ENCODE measurements at regions not wholly inside any gene's neighbourhood (a gene's known extent, or its start where the extent isn't known, plus 50 kb on each side); places are given as distances from the start of the nearest gene placed in this dataset.
"Not testable (repeated sequence)": the region's sequence is repeated elsewhere in the genome, so short reads cannot be mapped to it uniquely, and the experiment has no call there.

GRCh38 chr4:67412153-67412712 lies 133.1 kb downstream of the CENPC start:
- not testable (repeated sequence) for DNase-seq

- DNase-seq: no peak
Observed at GRCh38 chr4:67403342-67403741, 142.0 kb downstream of the CENPC start.

GRCh38 chr4:67401902-67402301 lies 143.4 kb downstream of the CENPC start:
- DNase-seq: no peak

GRCh38 chr4:67397931-67398330 lies 147.4 kb downstream of the CENPC start:
- no peak for DNase-seq

GRCh38 chr4:67397031-67397430 lies 148.3 kb downstream of the CENPC start:
- DNase-seq: no peak

- DNase-seq: no peak
Observed at GRCh38 chr4:67396008-67396407, 149.3 kb downstream of the CENPC start.

- no peak for DNase-seq
Observed at GRCh38 chr4:67394879-67395278, 150.4 kb downstream of the CENPC start.

GRCh38 chr4:67393699-67394281 lies 151.5 kb downstream of the CENPC start:
- DNase-seq: peak in 1 of 2 donors; percentile 24

DNA sequence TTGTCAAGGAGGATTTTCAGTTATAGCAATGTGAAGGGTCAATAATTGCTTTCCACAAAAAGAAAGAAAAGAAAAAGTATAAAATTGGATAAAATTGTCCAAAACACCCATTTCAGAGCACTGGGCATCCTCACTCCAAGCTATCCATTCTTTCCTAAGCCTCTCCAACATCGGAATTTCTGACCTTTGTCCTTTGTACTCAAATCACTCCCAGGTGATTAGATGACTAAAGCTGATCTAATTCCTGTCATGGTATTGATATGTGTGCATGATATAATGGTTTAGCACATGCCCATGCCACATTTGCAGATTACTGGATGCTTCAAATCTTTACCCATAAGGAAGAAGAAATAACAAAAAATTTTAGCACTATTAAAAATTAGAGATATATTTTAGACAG lies 152.3 kb downstream of the CENPC start:
- DNase-seq: no peak

GRCh38 chr4:67381406-67381804 lies 163.9 kb downstream of the CENPC start:
- DNase-seq: not testable (repeated sequence)

GRCh38 chr4:67380702-67381405 lies 164.4 kb downstream of the CENPC start:
- DNase-seq: not testable (repeated sequence)

DNA sequence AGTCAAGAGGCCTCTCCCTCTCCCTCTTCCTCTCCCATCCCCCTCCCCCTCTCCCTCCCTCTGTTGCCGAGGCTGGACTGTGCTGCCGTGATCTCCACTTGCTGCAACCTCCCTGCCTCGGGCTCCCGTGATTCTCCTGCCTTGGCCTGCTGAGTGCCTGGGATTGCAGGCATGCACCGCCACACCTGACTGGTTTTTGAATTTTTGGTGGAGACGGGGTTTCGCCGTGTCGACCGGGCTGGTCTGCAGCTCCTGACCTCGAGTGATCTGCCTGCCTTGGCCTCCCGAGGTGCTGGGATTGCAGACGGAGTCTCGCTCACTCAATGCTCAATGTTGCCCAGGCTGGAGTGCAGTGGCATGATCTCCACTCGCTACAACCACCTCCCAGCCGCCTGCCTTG lies 165.1 kb downstream of the CENPC start:
- no peak for DNase-seq

- DNase-seq: no peak
Observed at GRCh38 chr4:67375291-67375690, 170.0 kb downstream of the CENPC start.

- DNase-seq: no peak
Observed at GRCh38 chr4:67371615-67372014, 173.7 kb downstream of the CENPC start.

DNA sequence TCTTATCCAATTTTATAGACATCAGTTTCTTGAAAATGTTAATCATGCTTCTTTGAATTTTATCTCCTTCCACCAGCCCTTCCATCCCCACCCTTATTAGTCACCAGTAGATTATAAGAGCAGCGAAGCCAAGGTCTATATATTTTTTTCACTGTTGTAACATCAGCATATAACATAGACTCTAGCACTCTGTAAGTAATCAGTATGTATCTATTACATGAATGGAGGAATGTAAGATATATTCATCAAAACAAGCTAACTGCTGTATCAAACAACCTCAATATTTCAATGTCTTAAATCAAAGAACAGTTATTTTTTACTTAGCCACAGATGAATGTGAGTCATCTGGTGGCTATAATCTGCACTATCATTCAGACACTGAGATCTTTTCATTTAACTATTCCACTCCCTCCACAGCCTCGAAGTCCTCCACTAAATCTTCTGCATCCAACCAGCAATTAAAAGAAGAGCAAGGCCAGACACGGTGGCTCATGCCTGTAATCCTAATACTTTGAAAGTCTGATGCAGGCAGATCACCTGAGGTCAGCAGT lies 178.9 kb downstream of the CENPC start:
- no peak for DNase-seq

DNA sequence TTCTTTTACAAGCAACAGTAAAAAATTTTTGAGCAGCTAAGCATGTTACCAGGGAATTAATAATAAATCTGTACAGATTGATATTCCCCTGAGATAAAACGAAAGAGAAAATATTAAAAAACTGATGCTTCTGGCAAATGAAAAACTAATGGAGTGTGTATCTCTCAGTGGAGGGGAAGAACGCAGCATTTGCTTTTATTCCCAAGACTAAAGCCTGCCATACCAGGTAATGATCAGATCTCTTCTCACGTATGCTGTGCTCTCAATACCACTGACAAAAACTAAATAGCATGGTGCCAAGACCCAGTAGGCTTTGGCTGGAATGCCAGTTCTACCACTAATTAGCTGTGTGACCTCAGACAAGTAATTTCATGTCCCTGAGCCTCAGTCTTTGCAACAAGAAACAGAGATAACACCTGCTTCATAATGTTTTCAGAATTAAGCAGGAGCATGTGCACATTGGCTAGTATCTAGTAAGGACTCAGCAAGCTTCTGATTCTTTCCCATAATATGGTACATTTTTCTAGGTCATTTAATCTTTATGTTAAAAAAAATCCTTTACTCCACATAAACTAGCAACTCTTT lies 179.6 kb downstream of the CENPC start:
- no peak for DNase-seq

DNA sequence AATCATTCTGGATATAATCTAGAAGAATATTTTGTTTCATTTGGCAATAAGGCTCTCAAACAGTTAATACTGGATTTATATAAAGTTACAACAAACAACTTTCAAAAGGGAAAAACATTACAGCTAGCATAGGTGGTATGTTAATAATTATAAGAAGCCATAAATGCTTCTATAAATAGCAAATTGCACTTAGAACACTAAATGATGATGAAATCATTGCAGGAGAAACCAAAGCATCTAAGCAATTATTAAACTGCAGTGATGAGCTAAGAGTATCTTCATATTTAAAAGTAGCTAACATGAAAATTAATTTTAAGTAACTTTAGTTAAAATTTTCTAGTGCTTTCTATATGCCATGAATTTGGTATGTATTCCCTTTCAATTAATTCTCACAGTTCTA lies 189.5 kb downstream of the CENPC start:
- DNase-seq: no peak

GRCh38 chr4:67346654-67347053 lies 198.6 kb downstream of the CENPC start:
- no peak for DNase-seq

DNA sequence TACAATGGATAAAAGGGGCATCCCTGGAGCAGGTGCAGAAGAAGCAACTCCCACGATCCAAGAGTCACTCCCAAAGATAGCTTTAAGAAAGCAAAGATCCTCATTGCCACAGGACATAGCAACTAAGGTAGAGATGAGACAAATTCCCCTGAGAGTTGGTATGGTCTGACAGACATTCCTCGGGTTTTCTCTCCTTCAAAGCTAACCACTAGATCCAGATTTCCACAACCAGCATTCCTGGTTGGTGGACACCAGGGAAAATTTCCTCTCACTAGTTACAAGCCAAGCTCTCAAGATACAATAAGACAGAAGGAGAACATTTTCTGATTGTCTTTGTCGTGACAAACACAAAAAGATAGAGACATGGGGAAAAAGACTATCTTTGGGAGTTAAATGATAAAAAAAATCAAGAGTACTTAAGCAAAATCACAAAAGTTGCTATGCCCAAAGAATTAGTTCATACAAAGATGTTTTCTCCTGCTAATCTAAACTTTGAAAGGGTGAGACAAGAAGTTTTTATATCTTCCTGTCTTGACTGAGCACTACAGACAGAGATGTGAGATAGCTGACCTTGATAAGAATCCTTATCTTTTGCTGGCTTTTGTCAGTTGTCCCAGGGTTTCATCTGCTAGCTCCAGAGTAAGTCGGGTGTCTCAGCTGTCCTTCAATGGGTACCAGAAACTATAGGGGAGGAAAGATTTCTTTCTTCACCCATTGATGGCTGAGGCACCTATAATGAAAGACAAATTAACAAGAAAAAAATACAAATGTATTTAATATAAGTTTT lies 200.5 kb downstream of the CENPC start:
- DNase-seq: no peak

- no peak for DNase-seq
Observed at GRCh38 chr4:67343199-67343598, 202.1 kb downstream of the CENPC start.

DNA sequence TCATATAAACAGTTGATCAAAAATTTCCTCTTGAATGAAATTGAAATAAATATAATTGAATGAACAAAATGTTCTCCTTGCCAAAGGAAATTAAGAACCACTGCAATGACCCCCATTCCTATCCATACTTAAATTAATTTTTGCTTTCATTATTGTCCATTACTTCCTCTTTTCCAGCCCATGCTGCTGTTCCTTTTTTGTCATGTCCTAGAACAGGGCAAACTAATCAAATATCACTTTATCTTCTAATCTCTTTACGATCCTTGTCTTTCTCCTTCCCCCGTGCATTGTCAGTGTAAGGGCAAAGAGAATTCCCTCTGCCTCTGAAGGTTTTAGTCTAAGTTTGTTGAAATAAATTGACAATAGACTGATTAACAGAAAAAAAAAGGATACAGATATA lies 203.0 kb downstream of the CENPC start:
- no peak for DNase-seq

DNA sequence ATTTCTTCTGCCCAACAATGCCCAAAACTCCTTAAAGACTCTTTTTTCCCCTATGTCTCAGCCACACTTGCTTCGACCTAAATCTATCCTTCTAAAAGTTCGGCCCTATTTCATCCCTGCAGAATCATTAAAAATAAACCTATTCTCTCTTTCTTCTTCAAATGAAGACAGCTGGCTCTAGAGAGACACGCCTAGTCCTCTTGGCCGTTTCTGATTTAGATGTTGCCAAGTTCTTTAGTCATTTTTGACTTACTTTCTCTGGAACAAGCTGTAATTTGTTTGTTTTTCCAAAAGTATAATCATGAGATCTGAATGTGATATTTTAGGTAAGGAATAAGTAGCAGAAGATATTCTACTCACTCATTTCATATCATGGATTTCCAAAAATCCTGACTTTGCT lies 211.6 kb downstream of the CENPC start:
- DNase-seq: no peak

DNA sequence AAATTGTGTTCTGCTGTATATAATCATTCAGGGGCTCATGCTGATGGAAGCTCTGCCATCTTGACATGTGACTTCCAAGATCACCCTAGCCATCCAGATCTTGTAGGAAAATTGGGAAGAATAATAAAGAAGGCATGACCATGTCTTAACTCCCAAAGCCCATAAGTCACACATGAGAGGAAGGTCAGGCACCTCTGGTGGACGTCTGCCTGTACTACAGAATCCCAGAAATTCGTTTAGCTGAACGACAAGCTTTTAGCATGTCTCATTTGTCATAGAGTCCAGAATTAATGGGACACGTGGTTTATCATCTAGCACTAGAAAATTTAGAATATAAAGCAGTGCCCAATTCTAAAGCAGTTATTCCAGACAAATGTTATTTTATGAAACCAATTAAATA lies 212.7 kb downstream of the CENPC start:
- no peak for DNase-seq
